NCI-H1417 treated with DMSO at 0.1 percent for 48 hours (cell line): ENCODE measurements at regions not wholly inside any gene's neighbourhood (a gene's known extent, or its start where the extent isn't known, plus 50 kb on each side); places are given as distances from the start of the nearest gene placed in this dataset.
A peak's percentile ranks its signal among the peaks of the same experiment; 100 is the strongest.

ENCODE experiments used
- DNase-seq: peaks from one replicate; lab custom pipeline; 2025; lab: John Stamatoyannopoulos, UW

DNA sequence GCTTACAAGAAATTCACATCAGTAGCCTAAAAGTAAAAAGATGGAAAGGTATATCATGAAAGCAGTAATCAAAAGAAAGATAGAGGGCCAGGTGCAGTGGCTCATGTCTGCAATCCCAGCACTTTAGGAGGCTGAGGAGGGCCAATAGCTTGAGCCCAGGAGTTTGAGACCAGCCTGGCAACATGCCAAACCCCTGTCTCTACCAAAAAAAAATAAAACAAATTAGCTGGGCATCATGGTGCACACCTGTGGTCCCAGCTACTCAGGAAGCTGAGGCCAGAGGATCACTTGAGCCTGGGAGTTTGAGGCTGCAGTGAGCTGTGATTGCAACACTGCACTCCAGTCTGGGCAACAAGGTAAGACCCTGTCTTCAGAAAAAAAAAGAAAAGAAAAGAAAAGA, 55.5 kb downstream of the GSPT2 start:
- peak; percentile 0 for DNase-seq

DNA sequence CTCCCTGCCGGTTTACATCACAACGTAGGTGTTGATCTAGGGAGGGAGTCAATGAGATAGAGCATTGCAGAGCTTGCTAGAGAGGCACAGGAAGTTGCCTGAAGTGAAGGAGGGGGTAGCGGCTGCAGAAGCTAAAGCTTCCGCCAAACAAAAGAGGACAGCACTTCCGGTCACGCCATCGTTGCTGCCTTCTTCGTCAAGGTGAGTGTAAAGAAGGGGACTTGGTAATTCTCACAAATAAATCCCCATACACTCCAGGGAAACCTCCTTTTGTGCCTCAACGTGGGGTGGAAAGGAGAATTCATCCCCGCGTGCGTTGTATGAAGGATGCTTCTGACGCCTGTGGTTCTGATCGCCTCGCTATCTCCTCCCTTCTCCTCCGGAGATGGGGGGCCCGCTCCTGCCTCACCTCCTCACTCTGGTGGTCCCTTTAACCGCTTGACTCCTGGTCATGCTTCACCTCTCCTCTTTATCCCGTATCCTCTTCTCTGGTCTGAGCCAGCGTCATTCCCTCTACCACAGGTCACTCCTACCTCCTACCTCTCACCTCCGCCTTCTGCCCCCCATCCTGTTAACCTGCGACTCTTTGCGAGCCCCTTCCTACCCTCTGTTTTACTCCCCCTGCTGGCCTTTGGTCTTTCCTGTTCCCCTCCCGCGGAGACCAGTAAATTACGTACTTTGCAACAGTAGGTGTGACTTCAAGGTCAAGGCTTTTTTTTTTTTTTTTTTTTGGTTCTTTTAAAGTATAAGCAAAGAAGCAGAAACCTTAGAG, 59.9 kb downstream of the GSPT2 start:
- peak; percentile 23 for DNase-seq

DNA sequence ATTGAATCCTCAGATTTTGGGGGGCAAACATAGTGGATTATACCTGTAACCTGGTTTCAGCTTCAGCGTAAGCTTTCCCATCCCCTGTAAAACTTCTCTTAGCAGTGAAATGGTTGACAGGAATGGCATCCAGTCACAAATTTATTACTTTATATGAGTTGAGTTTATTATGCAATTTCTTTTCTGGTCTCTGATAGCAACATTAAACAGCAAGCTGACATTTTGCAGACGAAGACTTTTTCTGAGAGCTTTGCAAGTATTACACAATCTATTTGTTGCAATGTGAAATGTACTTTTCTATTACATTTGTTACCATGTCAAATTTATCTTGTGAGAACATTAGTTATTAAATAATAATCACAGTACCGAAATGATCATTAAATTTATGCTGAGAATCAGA, 60.6 kb downstream of the GSPT2 start:
- no peak for DNase-seq

DNA sequence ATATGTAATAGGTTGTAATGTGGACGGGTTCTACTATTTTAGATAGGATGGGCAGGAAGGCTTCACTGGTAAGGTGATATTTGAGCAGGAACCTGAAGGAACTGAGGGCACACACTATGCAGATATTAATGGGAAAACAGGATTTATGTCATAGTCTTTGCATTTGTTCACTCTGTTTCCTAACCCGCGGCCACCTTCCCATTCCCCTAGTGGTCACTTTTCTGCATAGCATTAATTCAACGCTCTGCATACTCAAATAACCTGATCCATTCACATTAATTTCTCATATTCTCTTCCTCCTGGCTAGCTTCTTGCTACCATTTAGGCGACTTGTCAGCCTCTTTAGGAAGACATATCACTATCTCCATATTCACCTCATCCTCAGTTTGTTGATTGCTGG, 61.5 kb downstream of the GSPT2 start:
- DNase-seq, result no peak

DNA sequence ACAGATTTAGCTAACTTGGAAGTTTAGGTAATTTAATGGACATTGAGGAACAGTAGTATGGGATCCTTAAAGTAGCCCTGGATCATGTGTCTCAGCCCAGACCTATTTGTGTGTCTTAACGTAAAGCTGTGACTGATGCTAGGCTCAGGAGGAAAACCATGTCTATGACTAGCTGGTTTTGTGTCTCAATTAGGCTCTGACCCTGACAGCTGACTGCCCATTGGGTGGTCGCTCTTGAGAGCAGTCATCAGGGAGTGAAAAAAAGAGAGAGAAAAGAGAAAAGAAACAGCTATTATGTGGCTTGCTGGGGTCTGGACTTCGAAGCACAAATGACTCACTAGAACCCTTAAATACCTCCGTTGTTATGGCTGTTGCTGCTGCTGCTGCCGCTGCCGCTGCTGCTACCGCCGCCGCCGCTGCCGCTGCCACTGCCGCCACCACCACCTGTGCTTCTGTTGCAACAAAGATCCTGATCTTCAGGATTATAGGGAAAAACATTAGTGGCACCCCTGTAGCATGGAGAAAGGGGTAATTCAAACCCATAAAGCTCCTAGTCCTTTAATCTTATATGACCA, 70.7 kb downstream of the GSPT2 start:
- DNase-seq, result no peak

DNA sequence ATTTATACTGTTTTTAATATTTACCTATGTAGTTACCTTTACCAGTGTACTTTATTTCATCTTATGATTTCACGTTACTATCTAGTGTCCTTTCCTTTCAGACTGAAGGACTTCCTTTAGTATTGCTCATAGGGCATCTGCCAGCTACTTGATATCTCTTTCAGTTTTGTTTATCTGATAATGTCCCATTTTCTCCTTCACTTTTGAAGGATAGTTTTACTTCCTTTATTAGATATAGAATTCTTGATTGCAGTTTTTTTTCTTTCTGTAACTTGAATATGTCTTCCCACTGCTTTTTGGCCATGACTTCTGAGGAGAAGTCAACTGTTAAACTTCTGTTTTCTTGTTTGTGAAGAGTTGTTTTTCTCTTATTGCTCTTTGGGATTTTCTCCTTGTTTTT, 69.4 kb upstream of the MAGED1 start:
- no peak for DNase-seq

DNA sequence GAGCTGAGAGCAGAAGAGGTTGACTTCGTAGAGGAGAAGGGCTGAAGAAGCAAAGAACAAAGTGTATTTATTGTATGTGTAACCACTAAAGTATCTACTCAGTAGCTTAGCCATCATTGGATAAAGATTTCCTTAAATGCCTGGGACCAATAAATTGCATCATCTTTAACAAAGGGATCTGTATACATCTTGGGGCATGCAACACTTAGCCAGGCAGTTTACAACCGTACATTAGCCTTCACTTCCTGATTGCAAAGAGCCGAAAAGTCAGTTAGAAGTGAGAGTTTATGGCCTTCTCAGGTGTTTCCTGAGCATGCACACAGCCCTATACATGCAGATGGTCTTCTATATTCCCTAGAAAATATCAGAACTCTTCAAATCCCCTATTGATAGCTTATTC, 68.0 kb upstream of the MAGED1 start:
- no peak for DNase-seq

- no peak for DNase-seq
Measured at GRCh38 chrX:51834076-51834475, 59.3 kb upstream of the MAGED1 start.

- no peak for DNase-seq
Measured at GRCh38 chrX:51836823-51837222, 56.6 kb upstream of the MAGED1 start.

GRCh38 chrX:51837451-51837850, 56.0 kb upstream of the MAGED1 start:
- no peak for DNase-seq

- DNase-seq, result no peak
Measured at GRCh38 chrX:51837921-51838320, 55.5 kb upstream of the MAGED1 start.
